H1 (cell line): ENCODE measurements at regions not wholly inside any gene's neighbourhood (a gene's known extent, or its start where the extent isn't known, plus 50 kb on each side); places are given as distances from the start of the nearest gene placed in this dataset.

Experiments used
- BCL11A ChIP-seq, 2 experiments: IDR thresholded peaks; one replicate each; pipeline ENCODE4 v1.6.1; 2011; ENCODE audit warnings: low read depth in 2 of 2, low read length in 2 of 2, mild to moderate bottlenecking in 2 of 2
- CBX5 ChIP-seq: fragments of 300-800, 300-1000 bp; sonication (generic); IDR thresholded peaks from 2 replicates; pipeline ENCODE4 v1.7.1; 2016; ENCODE audit warnings: antibody characterized with exemption, low read length, low read depth
- CEBPB ChIP-seq: IDR thresholded peaks from 2 replicates; pipeline ENCODE4 v1.6.1; 2012; ENCODE audit warnings: low read depth, low read length
- CTBP2 ChIP-seq: IDR thresholded peaks from 2 replicates; pipeline ENCODE4 v1.7.0; 2011; ENCODE audit warnings: borderline replicate concordance, mild to moderate bottlenecking, moderate library complexity, mixed read lengths, low read length; ENCODE audit not compliant: insufficient read depth, insufficient read length
- EP300 ChIP-seq, 2 experiments: IDR thresholded peaks; 1 replicate in 1 of 2; 2 replicates in 1 of 2; pipeline ENCODE4 v1.6.1; 2011 to 2012; ENCODE audit warnings: low read depth in 2 of 2, low read length in 2 of 2, mild to moderate bottlenecking in 2 of 2, borderline replicate concordance in 1 of 2, inconsistent platforms in 1 of 2, moderate library complexity in 1 of 2
- FOSL1 ChIP-seq: IDR thresholded peaks from 2 replicates; pipeline ENCODE4 v1.6.1; 2011; ENCODE audit warnings: mild to moderate bottlenecking, low read depth, low read length, moderate library complexity; ENCODE audit not compliant: insufficient read depth
- GABPA ChIP-seq: IDR thresholded peaks from 2 replicates; pipeline ENCODE4 v1.6.1; 2011; ENCODE audit warnings: mild to moderate bottlenecking, low read length, moderate library complexity, borderline replicate concordance; ENCODE audit not compliant: insufficient read depth
- GTF2F1 ChIP-seq: IDR thresholded peaks from 2 replicates; pipeline ENCODE4 v1.6.1; 2012; ENCODE audit warnings: low read depth, low read length, improper control_type of control experiment, borderline replicate concordance
- HDAC6 ChIP-seq: IDR thresholded peaks from one replicate; pipeline ENCODE4 v1.7.1; 2012; ENCODE audit warnings: low read depth, mild to moderate bottlenecking, inconsistent platforms, low read length, moderate library complexity
- POLR2A ChIP-seq, 2 experiments: IDR thresholded peaks; 1 replicate in 1 of 2; 2 replicates in 1 of 2; pipeline ENCODE4 v1.6.1; 2011; ENCODE audit warnings: low read depth in 2 of 2, low read length in 2 of 2, mild to moderate bottlenecking in 2 of 2; ENCODE audit errors: control extremely low read depth in 1 of 2
- POLR2AphosphoS5 ChIP-seq: IDR thresholded peaks from 2 replicates; pipeline ENCODE4 v1.6.1; 2011; ENCODE audit warnings: low read depth, low read length
- RAD21 ChIP-seq, 2 experiments: IDR thresholded peaks in 1 of 2; conservative IDR thresholded peaks in 1 of 2; 2 replicates each; pipeline ENCODE4 v1.6.1; 2011; ENCODE audit warnings: low read depth in 2 of 2, low read length in 2 of 2, improper control_type of control experiment in 1 of 2, inconsistent platforms in 1 of 2, mild to moderate bottlenecking in 1 of 2, moderate library complexity in 1 of 2
- RBBP5 ChIP-seq: IDR thresholded peaks from 2 replicates; pipeline ENCODE4 v1.7.1; 2012; ENCODE audit warnings: low read depth, mild to moderate bottlenecking, inconsistent platforms, low read length, moderate library complexity, borderline replicate concordance
- SIRT6 ChIP-seq: IDR thresholded peaks from one replicate; pipeline ENCODE4 v1.7.1; 2012; ENCODE audit warnings: low read length, inconsistent platforms
- TCF12 ChIP-seq: IDR thresholded peaks from 2 replicates; pipeline ENCODE4 v1.6.1; 2011; ENCODE audit warnings: low read depth, mild to moderate bottlenecking, low read length
- TEAD4 ChIP-seq: IDR thresholded peaks from 2 replicates; pipeline ENCODE4 v1.6.1; 2012; ENCODE audit warnings: low read depth, low read length, inconsistent platforms, mixed read lengths
- ZNF274 ChIP-seq: IDR thresholded peaks from 2 replicates; pipeline ENCODE4 v1.7.0; 2012; ENCODE audit warnings: low read length, borderline replicate concordance; ENCODE audit errors: extremely low read depth
- TF ChIP-seq, protein P1 (sequence below): IDR thresholded peaks from 2 replicates; pipeline ENCODE4 v1.6.1; 2012; ENCODE audit warnings: low read length, inconsistent platforms
- TF ChIP-seq, protein P2 (sequence below): IDR thresholded peaks from 2 replicates; pipeline ENCODE4 v1.6.1; 2012; ENCODE audit warnings: inconsistent platforms
- TF ChIP-seq, protein P3 (sequence below): IDR thresholded peaks from 2 replicates; pipeline ENCODE4 v1.6.1; 2011; ENCODE audit warnings: low read length, improper control_type of control experiment
- TF ChIP-seq, protein P4 (sequence below): IDR thresholded peaks from 2 replicates; pipeline ENCODE4 v1.6.1; 2012; ENCODE audit warnings: inconsistent platforms

DNA sequence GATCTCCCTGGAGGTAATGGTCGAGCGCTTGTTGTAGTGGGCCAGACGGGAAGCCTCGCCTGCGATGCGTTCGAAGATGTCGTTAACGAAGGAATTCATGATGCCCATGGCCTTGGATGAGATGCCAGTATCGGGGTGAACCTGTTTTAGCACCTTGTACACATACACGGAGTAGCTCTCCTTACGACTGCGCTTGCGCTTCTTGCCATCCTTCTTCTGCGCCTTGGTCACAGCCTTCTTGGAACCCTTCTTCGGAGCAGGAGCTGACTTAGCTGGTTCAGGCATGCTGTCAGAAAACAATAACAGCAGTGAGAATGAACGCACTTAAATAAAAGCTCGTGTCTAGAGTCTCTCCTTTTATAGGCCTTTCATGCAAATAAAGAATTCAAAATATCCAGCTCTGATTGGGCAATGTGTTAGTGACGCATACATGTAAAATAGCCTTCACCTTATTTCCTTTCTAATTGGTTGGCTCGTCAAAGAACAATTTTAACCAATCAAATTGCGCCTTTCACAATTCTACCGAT is 129.2 kb downstream of the HFE start (continued):
- TF ChIP-seq, protein P1, sequence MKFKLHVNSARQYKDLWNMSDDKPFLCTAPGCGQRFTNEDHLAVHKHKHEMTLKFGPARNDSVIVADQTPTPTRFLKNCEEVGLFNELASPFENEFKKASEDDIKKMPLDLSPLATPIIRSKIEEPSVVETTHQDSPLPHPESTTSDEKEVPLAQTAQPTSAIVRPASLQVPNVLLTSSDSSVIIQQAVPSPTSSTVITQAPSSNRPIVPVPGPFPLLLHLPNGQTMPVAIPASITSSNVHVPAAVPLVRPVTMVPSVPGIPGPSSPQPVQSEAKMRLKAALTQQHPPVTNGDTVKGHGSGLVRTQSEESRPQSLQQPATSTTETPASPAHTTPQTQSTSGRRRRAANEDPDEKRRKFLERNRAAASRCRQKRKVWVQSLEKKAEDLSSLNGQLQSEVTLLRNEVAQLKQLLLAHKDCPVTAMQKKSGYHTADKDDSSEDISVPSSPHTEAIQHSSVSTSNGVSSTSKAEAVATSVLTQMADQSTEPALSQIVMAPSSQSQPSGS, result no peak; the same call in none of the 2 replicates
- TF ChIP-seq, protein P2, sequence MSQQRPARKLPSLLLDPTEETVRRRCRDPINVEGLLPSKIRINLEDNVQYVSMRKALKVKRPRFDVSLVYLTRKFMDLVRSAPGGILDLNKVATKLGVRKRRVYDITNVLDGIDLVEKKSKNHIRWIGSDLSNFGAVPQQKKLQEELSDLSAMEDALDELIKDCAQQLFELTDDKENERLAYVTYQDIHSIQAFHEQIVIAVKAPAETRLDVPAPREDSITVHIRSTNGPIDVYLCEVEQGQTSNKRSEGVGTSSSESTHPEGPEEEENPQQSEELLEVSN, result no peak
- 0 out of 2 replicates have a peak, but pooled peaks have one; percentile 93 for TF ChIP-seq GTF2F1
- TF ChIP-seq BCL11A (IDR thresholded peaks at IDR 0.05; ENCODE audit: low read depth in 2 of 2, low read length in 2 of 2), result no peak
- no peak for TF ChIP-seq CTBP2
- no peak for TF ChIP-seq RAD21 (IDR thresholded peaks at IDR 0.05 in 1 of 2, conservative IDR thresholded peaks at IDR 0.05 in 1 of 2; ENCODE audit: low read depth in 2 of 2, low read length in 2 of 2)
- TF ChIP-seq, protein P3, sequence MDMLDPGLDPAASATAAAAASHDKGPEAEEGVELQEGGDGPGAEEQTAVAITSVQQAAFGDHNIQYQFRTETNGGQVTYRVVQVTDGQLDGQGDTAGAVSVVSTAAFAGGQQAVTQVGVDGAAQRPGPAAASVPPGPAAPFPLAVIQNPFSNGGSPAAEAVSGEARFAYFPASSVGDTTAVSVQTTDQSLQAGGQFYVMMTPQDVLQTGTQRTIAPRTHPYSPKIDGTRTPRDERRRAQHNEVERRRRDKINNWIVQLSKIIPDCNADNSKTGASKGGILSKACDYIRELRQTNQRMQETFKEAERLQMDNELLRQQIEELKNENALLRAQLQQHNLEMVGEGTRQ, result no peak
- TF ChIP-seq TCF12, result no peak
- TF ChIP-seq POLR2AphosphoS5, result peak; percentile 99
- TF ChIP-seq POLR2A (IDR thresholded peaks at IDR 0.05; ENCODE audit: control extremely low read depth in 1 of 2, low read depth in 2 of 2, low read length in 2 of 2), result peak; percentile 96 to 98
- TF ChIP-seq HDAC6, result no peak
- TF ChIP-seq, protein P4, sequence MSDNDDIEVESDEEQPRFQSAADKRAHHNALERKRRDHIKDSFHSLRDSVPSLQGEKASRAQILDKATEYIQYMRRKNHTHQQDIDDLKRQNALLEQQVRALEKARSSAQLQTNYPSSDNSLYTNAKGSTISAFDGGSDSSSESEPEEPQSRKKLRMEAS, result peak; percentile 21; the same call in 1 of the 2 replicates
- no peak for TF ChIP-seq GABPA
- no peak for TF ChIP-seq FOSL1
- TF ChIP-seq RBBP5, result no peak; the same call in 1 of the 2 replicates
- peak; percentile 26; the same call in 1 of the 2 replicates for TF ChIP-seq TEAD4
- TF ChIP-seq ZNF274, result no peak
- peak; percentile 76; the same call in 1 of the 2 replicates for TF ChIP-seq CEBPB
- peak; percentile 98 for TF ChIP-seq SIRT6
- TF ChIP-seq CBX5, result no peak
- no peak for TF ChIP-seq EP300 (IDR thresholded peaks at IDR 0.05; ENCODE audit: borderline replicate concordance in 1 of 2, low read depth in 2 of 2, low read length in 2 of 2)
